PFSK-1 (cell line): ENCODE measurements at regions not wholly inside any gene's neighbourhood (a gene's known extent, or its start where the extent isn't known, plus 50 kb on each side); places are given as distances from the start of the nearest gene placed in this dataset.

ENCODE experiments used
- FOXP2 ChIP-seq: optimal IDR thresholded peaks from 2 replicates; pipeline ENCODE3; 2011; ENCODE audit warnings: borderline replicate concordance, control low read depth, inconsistent platforms; ENCODE audit not compliant: insufficient read depth; ENCODE audit errors: extremely low read length, extremely low read depth
- POLR2AphosphoS5 ChIP-seq: IDR thresholded peaks from 2 replicates; pipeline ENCODE4 v1.6.1; 2012; ENCODE audit warnings: low read depth, mild to moderate bottlenecking, control low read depth, low read length, moderate library complexity
- REST ChIP-seq, 2 experiments: IDR thresholded peaks; 2 replicates each; pipeline versions ENCODE4 v1.6.1 to v1.8.0; 2011 to 2012; ENCODE audit warnings: low read depth in 2 of 2, low read length in 2 of 2, control low read depth in 1 of 2, inconsistent platforms in 1 of 2, mild to moderate bottlenecking in 1 of 2, moderate library complexity in 1 of 2; ENCODE audit not compliant: insufficient read depth in 1 of 2
- SIN3A ChIP-seq: IDR thresholded peaks from 2 replicates; pipeline ENCODE4 v1.6.1; 2012; ENCODE audit warnings: mild to moderate bottlenecking, low read length, moderate library complexity, borderline replicate concordance; ENCODE audit not compliant: insufficient read depth
- TAF1 ChIP-seq: IDR thresholded peaks from 2 replicates; pipeline ENCODE4 v1.6.1; 2012; ENCODE audit warnings: low read length, control low read depth, borderline replicate concordance; ENCODE audit not compliant: insufficient read depth

DNA sequence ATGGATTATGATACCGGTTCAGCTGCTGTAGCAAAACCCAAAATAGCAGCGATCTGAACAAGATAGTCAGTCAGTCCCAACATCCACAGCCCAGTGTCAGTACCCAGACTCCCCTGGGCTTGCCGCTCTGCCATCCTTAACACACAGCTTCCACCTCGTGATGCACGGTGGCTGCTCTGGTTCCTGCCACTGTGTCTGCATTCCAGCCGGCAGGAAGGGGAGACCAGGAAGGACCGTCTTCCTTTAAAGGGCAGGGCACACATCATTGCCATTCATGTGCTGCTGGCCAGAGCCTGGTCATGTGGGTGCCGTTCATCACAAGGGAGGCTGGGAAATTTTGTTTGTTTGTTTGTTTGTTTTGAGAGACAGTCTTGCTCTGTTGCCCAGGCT is 131.0 kb upstream of the IER5L start:
- TF ChIP-seq POLR2AphosphoS5 (no peak), SIN3A (no peak), TAF1 (no peak), REST (IDR thresholded peaks at IDR 0.05; ENCODE audit: insufficient read depth in 1 of 2, low read depth in 2 of 2, low read length in 2 of 2) (no peak), FOXP2 (no peak)

- TF ChIP-seq FOXP2, result no peak
- no peak for TF ChIP-seq REST (IDR thresholded peaks at IDR 0.05; ENCODE audit: insufficient read depth in 1 of 2, low read depth in 2 of 2, low read length in 2 of 2)
- TF ChIP-seq SIN3A, result no peak
- no peak for TF ChIP-seq POLR2AphosphoS5
- TF ChIP-seq TAF1, result no peak
Measured at GRCh38 chr9:129307227-129307970, 129.3 kb upstream of the IER5L start.

GRCh38 chr9:129306318-129306973 is 128.4 kb upstream of the IER5L start:
- TF ChIP-seq FOXP2 (no peak), TAF1 (no peak), POLR2AphosphoS5 (no peak), REST (IDR thresholded peaks at IDR 0.05; ENCODE audit: insufficient read depth in 1 of 2, low read depth in 2 of 2, low read length in 2 of 2) (no peak), SIN3A (no peak)

DNA sequence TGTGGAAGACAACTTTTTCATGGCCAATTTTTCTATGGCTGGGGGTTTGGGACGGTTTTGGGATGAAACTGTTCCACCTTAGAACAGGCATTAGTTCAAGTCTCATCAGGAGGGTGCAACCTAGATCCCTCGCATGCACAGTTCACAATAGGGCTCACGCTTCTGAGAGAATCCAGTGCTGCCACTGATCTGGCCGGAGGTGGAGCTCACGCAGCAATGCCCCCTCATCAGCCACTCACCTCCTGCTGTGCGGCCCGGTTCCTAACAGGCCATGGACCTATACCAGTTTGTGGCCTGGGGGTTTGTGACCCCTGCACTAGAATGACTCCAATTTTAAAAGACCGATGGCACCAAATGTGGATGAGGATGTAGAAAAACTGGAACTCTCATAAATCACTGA is 127.2 kb upstream of the IER5L start:
- TF ChIP-seq POLR2AphosphoS5 (no peak), REST (IDR thresholded peaks at IDR 0.05; ENCODE audit: insufficient read depth in 1 of 2, low read depth in 2 of 2, low read length in 2 of 2) (no peak), TAF1 (no peak), SIN3A (no peak), FOXP2 (no peak)
